A204.1 (cell line): ENCODE measurements at regions not wholly inside any gene's neighbourhood (a gene's known extent, or its start where the extent isn't known, plus 50 kb on each side); places are given as distances from the start of the nearest gene placed in this dataset.
"Not testable (repeated sequence)": the region's sequence is repeated elsewhere in the genome, so short reads cannot be mapped to it uniquely, and the experiment has no call there.

Experiments
- FAIRE-seq: peaks from 2 replicates; lab custom pipeline; 2012; peaks lifted over from hg19 to GRCh38; lab: Jason Lieb, UNC

DNA sequence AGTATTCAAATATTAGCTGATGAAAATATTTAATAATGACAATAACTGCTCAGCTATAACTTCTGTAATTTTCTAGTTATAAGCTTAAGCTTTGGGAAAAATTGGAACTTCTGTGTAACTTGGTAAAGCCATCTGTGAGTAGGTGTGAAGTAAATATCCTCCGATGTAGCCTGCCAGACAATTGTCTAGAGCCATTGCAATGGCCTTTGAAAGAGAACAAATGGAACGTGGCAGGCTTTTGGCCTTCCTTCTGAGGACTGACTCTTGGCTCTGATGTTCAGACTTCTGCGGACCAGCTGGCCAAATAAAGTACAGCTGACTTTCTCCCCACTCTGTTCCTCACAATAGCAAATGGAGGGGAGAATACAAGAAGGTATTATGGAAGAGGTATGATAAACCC is 203.4 kb upstream of the NMUR2 start:
- FAIRE-seq: no peak

DNA sequence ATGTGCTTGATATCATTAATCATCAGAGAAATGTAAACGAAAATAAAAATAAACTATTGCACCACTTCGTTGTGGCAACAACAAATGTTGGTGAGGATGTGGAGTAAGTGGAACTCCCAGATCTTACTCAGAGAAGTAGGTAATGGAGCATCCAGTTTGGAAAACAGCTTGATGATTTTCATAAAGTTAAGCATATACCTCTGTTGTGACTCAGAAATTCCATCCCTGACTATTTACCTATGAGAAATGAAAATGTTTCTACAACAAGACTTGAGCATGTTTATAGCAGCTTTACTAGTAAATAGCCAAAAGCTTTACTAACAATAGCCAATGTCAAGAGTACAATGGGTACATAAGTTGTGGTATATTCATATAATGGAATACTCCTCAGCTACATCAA is 214.7 kb upstream of the NMUR2 start:
- no peak for FAIRE-seq

DNA sequence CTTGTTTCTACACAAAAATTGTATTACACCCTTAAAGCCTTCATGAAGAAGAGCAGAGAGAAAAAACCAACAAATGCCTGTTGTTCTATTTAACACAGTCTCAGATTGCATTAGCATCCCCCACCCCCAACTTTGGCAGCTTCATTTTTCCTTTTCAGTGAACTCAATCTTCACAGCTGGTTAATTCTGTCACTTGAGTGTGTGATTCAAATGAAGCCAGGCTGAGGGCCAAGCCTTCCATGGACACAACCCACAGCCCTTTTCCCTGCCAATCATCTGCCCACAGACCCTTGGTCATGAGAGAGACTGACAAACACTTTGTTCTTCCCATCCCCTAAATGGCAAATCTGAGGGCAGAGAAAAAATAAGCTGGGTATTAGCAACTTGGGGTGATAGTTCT is 217.5 kb upstream of the NMUR2 start:
- FAIRE-seq: no peak

DNA sequence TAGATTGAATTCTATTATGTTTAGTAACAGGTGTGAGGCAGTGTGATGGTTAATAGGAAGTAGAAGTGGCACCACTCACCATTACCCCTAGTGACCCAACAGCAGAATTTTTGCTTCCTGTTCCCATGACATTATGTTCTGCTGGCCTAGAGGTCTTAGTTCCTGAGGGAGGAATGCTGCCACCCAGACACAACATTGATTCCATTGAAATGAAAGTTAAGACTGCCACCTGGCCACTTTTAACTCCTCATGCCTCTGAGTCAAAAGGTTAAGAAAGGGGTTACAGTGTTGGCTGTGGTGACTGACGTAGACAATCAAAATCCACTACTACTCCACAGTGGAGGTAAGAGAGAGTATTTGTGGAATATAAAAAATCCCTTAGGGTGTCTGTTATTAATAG is 218.9 kb upstream of the NMUR2 start:
- no peak for FAIRE-seq

DNA sequence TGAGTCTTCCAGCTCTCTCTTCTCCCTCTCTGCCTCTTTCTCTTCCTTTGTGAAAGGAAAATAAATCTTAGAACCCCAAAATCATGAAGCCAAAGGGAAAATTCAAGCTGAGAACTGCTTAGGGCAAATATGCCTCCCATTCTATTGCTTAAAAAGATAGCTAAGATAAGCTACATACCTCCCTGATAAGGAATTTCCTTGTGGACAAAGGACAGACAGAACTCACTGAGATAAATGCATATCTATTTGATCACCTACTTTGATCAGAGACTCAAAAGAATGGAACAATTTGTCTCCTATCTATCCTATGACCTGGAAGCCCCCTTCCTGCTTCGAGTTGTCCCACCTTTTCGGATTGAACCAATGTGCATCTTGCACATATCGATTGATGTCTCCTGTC is 220.6 kb upstream of the NMUR2 start:
- no peak for FAIRE-seq

DNA sequence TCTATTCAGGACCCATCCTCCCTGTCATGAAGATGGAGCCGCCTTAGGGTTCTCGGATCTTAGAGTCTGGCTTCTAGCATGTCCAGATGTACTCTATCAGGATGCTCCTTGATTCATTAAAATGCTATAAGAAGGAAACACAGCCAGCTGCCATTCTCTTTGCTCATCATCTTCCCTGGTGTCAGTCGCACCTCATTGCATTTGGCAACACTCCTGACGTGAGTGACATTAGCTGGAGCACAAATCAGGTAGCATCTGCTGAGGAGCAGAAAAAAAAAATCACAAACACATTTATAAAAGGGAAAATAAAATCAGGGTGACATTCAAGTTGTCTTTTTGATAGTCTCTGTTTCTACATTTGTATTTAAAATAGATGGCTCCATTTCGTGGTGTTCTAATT is 226.1 kb upstream of the NMUR2 start:
- no peak for FAIRE-seq

DNA sequence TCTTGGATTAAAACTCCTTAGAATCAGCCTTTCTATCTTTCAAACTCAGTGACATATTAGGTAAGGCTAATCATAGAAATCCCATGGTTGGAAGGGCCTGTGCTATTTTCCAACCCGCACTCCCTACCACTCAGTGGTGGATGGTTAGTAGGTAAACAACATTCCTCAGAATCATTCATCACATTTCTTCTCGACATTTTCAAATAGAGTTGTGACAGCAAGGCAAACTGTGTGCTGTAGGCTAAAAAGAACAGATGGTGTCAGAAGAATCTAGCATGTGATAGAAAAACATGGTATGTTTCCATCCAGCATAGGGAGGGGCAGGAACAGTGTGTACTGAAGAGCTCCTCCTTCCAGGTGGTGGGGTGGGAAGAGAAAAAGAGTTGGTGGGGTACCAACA is 227.3 kb upstream of the NMUR2 start:
- FAIRE-seq: no peak

DNA sequence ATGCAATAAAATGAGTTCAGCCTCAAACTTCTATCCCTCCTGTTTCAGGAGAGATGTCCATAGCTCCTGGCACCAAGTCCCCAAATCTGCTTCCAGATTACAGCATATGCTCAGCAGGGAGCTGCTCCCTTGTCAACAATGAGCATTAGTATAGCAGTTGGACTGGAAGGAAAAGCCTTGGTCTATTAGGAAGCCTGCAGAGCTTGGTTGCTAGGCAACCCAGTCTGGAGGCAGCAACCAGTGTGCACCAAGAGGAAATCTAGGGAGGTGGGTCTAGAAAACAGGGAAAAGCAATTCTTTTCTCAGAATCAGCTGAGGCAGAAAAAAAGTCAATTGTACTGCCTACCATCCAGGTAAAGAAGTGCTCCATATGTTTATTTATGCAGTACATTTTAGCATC is 229.5 kb upstream of the NMUR2 start:
- no peak for FAIRE-seq

DNA sequence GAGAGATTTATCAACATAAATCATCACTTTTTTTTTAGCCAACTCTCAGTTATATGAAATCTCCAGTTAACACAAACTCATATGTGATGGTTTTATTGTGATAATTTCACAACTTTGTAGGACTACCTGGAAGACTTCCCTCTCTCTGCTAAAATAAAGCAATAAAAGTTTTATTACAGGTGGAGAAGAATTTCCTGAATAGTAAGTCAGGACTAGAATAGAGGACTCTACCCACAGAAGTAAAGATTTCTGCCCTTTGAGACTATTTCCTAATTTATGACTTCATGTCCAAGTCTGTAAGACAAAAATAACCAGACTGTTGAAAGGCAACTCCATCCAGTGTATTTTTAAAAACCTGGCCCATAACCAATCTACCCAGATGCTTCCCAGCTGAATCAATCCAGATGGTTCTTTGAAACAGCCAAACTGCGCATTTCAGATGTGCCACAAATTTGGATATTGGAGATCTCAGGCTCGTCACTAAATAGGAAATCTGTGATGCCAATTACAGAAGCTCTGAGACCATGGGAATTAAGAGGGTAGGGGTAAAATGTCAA is 234.0 kb upstream of the NMUR2 start:
- no peak for FAIRE-seq

DNA sequence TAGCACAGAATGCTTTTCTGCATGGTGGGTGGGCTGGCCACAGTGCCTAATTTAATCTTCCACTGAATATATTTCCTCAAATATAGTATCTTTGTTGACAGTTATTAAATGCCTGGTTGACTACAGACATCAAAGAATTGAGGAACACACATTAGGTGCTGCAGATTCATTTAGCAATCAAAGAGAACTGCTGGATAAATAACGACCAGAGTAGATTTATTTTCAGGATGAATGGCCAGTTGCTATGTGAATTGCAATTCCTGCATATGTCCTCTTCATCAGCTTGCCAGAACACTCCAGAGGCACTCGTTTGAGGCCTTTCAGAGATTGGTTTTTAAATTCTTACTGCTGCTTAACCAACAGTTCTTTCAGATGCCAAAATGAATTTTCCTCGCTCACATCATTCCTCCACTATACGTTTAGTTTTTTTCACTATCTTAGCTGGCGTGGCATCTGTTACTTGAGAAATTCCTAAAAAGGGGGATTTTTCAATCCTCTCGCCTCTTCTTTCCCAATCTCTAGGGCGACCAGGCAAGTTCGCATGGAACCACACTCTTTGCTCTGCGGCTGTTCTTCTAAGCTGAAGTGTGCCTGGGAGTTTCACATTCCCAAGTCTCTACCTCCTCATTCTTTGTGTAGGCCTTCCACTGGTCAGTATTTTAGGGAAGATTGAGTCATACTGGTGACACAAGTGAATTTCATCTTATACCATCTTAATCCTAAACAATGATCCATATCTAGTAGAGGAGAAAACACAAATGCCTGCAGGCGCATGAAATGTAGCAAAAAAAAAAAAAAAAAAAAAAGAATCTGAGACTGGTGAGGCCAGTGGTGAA is 237.1 kb upstream of the NMUR2 start:
- FAIRE-seq: no peak

DNA sequence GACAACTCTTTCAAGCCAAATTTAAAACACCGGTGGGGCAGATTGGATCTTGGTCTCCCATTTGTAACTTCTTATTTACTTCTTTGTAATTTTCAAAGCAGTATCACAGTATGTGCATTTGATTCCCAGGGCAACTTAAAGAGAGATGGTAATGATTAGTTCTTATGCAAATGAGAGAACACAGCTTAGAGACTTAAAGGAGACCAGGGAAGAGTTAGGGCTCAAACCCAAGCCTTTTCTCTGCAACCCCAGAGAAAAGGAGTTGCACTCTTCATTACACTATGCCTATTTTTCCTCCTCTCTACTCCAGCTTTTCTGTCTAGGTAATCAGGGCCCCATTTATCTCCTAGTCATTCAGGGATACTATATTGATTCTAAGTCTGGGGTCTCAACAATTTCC is 237.8 kb upstream of the NMUR2 start:
- FAIRE-seq: no peak

DNA sequence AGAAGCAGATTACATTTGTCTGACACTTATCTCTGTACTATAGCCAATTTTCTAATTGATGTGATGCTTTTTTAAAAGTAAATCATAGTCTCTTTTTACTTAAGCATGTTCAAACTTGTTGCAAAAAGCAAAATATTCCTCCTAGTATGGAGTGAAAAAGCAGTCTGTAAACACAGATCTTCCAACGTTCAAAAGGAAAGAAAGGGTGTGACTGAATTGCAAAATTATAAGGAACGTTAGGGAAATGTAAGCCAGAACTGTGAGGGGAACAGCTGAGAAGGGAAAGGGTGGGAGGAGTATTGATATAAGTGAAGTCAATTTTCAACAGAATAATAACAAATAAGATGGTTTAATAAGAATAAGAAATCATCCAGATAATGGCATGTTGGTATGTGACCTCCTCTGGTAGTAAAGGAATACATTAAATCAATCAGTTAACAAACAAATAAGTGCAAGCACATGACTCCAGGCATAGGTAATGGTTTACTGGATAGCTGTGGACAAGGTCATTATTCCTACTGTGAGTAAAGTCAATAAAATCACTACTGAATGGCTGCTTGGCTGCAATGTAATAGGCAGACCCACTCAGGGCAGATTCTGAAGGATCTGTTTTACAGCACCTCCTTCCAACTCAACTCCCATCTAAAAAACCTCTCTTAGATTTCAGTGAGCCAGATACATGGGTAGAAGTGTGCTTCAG is 239.1 kb upstream of the NMUR2 start:
- FAIRE-seq: no peak

DNA sequence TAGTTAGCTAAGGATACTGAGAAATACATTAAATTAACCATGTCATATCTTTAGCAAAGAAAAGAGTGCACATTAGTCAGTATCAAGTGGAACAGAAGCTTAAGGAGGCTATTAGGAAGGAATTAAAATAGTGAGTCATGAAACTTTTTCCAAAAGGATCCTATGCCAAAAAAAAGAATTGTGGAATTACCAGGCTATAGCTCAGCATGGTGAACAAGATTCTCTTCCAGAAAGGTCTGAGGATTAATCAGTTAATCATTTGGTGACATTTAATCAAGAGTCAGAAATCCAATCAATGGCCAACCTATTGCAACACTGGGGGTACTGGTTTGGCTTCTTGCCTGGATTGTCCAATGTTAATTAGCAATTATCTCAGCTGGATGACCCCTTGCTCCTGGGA is 244.5 kb upstream of the NMUR2 start:
- FAIRE-seq: no peak

DNA sequence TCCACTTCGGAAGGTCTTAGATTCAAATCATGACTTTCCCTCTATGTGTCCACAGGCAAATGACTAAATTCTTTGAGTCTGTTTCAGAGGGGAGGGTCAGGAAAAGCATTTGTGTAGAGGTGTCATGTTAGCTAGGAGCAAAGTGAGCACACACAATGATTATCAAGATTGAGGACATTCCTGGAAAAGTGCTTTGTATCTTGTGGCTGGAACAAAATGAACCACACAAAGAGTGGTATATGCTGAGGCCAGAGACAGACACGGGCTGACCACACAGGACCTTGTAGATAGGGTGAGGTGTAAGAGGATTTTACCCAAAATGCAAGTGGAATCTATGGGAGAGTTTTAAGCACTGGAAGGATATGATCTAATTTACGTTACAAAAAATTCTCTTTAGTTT is 245.3 kb upstream of the NMUR2 start:
- no peak for FAIRE-seq

DNA sequence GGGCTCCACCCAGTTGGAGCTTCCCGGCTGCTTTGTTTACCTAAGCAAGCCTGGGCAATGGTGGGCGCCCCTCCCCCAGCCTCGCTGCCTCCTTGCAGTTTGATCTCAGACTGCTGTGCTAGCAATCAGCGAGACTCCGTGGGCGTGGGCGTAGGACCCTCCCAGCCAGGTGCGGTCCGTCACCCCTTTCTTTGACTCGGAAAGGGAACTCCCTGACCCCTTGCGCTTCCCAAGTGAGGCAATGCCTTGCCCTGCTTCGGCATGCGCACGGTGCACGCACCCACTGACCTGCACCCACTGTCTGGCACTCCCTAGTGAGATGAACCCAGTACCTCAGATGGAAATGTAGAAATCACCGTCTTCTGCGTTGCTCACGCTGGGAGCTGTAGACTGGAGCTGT is 254.4 kb upstream of the NMUR2 start:
- not testable (repeated sequence) for FAIRE-seq

DNA sequence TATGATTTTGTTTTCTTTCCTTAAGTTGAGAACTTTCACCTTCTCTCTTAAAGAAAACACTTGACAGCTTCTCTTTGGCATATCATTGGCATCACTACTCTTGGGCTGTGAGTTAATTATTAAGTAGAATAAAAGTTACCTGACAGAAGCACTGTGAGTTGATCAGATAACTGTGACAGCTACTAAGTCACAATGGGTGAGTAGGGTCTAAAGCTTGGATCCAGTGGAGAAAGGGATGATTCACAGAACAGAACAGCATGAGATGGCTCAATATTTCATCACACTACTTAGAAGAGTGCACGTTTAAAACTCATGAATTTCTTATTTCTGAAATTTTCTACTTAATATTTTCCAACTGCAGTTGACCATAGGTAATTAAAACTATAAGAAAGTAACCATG is 268.5 kb upstream of the NMUR2 start:
- FAIRE-seq: no peak

DNA sequence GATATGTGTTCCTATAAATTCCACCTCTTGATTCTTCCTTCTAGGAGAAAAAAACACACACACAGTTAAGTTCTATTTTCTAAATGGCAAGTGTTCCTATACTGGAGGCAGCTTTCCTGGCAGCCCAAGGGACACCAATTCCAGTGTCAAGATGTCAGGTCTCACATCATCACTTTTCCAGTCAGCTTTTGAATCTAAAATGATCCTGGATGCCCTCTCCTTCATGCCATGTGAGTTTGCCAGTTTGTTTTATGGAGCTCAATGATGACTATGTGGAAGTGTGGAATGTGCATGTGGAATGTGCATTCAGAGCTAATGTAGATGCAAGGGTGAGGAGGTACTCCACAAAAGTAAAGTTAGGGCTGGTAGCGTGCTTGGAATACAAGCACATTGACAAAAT is 269.3 kb upstream of the NMUR2 start:
- no peak for FAIRE-seq

DNA sequence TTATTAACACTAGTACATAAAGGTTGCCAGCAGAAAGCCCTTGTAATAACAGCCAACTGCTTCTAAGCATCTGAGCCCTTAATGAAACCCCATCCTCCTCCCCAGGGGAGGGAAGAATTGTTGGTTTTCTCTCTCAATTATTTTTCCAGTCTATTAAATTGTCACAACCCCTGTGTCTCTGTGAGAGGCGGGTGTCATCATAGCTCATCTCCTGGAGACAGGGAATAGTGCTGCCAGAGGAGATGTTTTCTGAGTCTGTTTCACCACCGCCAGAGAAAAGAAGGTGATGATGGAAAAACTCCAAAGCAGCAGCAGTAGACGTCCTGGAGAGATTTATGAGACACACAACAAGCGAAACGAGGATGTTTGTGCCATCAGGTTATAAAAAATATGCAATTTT is 271.1 kb upstream of the NMUR2 start:
- no peak for FAIRE-seq

DNA sequence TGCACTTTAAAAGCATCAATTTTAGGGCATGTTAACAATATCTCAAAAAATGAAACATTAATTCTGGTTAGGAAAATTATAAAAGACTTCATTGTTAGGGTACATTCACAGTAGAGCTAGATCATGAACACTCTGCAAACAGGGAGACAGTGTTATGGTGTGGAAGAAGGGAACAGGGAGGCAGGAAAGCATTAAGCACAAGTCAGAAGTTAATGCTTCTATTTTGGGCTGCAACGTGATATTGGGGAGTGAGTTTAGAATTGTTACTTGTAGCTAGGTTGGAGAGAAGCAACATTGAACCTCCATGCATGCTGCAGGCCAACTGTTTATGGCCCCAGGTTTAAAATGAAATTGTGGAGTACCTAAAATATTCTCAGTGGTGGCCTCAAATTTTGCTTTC is 278.1 kb upstream of the NMUR2 start:
- no peak for FAIRE-seq

DNA sequence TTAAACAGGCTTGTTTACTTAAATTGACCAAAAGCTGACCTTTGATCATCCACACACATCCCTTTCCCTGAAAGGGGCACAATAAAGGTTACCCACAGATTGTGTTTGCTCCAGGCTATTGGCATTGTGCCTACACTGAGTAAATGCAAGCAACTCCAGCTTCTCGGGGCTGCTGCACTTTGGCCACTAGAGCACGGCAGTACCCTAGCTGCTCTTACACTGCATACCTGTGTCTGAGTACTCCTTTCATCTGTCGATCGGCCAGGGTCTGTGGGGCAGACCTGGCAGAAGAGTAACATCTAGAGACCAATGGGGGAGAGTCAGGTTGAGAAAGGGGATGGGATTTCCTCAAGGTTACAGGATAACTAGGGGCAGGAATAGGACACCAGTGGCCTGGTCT is 281.9 kb upstream of the NMUR2 start:
- no peak for FAIRE-seq

DNA sequence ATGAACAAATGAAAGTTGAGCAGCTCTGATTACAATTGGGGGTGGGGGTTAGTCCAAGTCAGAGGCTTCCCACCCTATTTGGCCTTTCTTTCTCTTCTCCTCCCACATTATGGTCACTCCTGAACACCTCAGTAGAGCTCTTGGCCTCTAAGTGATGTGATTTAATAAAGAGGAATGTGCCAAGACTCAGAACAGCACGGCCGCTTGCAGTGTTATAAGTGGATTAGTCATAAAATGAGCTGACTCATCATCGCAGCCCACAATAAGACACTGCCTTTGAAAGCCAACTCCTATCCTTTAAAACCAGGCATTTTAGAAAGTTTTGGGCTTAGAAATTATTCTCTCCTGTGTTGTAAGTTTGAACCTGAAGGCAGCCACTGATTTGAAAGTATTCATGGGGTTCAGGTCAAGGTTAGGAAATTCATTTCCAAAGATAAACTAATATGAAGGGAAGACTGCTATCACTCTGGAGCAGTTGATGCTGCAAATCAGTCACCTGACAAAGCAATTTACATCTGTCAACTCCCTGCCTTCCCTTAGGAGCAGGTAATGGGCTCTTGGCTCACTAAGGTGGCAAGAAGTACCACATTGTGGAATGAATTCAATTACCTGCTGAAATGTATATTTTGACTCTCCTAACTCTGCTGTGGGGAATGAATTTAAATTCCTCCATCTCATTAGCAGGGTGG is 283.6 kb upstream of the NMUR2 start:
- no peak for FAIRE-seq

DNA sequence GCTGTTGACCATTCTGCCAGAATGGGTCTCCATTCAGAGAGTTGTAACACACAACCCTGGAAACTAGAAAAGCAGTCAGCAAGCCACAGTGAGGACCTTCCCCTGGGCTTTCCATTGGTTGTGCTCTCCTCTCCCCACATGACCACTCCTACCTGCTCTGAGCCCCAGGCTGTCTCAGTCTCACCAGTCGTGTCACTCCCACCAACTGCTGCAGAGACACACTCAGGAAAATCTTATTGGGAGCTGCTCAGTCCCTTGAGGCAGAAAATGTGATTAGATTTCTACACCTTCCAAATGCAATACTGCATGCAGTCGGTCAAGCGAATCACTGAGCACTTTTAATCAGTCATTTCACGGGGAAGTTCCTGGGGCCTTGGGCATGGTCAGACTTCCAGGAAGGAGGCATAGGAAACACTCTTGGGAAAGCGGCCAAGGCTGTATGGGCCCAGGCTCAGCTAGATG is 284.2 kb upstream of the NMUR2 start:
- FAIRE-seq: no peak

DNA sequence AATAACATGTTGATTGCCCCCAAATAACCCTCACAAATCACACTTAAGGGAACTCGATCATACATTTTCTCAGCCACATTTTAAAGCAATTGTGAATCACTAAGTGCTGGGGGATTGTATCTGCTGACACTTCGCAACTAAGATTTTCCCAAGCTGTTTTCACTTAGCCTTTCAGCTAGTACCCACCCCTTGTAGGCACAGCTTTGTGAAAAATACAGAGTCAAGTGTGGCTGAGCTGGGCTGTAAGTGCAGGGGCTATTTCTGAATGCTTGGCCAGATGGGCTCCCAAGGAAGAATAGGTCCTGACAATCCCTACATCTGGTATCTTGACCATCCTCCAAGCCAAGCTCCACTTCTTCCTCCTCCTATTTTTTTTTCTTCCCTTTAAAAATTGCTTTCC is 289.2 kb upstream of the NMUR2 start:
- FAIRE-seq: no peak
